Osteocyte (in vitro differentiated cells): ENCODE measurements at regions not wholly inside any gene's neighbourhood (a gene's known extent, or its start where the extent isn't known, plus 50 kb on each side); places are given as distances from the start of the nearest gene placed in this dataset.

Experiments used
- DNase-seq: peaks from one replicate; pipeline ENCODE4 v3.0.0; 2021; ENCODE audit warnings: mixed read lengths; ENCODE audit not compliant: unreplicated experiment; ENCODE audit errors: extremely low spot score
- H3K27ac Mint-ChIP-seq: one replicate; pipeline ENCODE4 v1.8.0; 2021; ENCODE audit warnings: mild to moderate bottlenecking, mixed read lengths; ENCODE audit not compliant: unreplicated experiment
- H3K27me3 Mint-ChIP-seq: one replicate; pipeline ENCODE4 v1.8.0; 2021; ENCODE audit warnings: mixed read lengths; ENCODE audit not compliant: unreplicated experiment
- H3K36me3 Mint-ChIP-seq: one replicate; pipeline ENCODE4 v1.8.0; 2021; ENCODE audit warnings: mixed read lengths; ENCODE audit not compliant: unreplicated experiment
- H3K4me1 Mint-ChIP-seq: one replicate; pipeline ENCODE4 v1.8.0; 2021; ENCODE audit warnings: mixed read lengths; ENCODE audit not compliant: unreplicated experiment
- H3K4me3 Mint-ChIP-seq: one replicate; pipeline ENCODE4 v1.8.0; 2021; ENCODE audit warnings: mild to moderate bottlenecking, moderate library complexity, mixed read lengths; ENCODE audit not compliant: unreplicated experiment
- H3K9me3 Mint-ChIP-seq: one replicate; pipeline ENCODE4 v1.8.0; 2021; ENCODE audit warnings: mixed read lengths; ENCODE audit not compliant: unreplicated experiment
- TF ChIP-seq, protein P1 (sequence below): fragments of 200-600 bp; sonication (generic); IDR thresholded peaks from 2 replicates; pipeline ENCODE4 v1.5.0; 2021; ENCODE audit warnings: antibody characterized with exemption, mild to moderate bottlenecking, moderate library complexity

DNA sequence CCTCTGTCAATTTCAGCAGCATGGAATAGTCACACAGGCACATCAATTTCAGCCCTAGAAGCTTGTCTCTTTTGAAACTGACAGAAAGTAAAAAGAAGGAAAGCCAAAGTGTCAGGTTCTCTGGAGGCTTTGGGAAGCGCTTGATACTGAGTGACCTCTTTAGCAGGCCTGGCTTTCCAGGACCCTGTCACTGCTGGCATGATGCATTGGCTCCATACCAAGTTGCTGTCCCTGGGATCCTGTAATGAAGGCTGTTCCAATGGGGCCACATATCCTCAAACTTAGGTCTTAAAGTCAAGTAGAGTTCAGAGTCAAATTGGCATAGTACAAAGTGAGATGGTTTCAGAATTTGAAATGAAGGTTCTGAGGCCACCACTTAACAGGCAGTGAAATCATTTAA is 640.9 kb downstream of the SQOR start:
- H3K9me3 Mint-ChIP-seq, result peaks cover 3% of the 10 kb centered on the region
- H3K4me3 Mint-ChIP-seq, result no peak overlapping the region
- no peaks in the 10 kb centered on the region for H3K27me3 Mint-ChIP-seq
- no peak for DNase-seq
- no peaks in the 10 kb centered on the region for H3K4me1 Mint-ChIP-seq
- no peaks in the 10 kb centered on the region for H3K36me3 Mint-ChIP-seq
- H3K27ac Mint-ChIP-seq, result no peak overlapping the region
- TF ChIP-seq, protein P1, sequence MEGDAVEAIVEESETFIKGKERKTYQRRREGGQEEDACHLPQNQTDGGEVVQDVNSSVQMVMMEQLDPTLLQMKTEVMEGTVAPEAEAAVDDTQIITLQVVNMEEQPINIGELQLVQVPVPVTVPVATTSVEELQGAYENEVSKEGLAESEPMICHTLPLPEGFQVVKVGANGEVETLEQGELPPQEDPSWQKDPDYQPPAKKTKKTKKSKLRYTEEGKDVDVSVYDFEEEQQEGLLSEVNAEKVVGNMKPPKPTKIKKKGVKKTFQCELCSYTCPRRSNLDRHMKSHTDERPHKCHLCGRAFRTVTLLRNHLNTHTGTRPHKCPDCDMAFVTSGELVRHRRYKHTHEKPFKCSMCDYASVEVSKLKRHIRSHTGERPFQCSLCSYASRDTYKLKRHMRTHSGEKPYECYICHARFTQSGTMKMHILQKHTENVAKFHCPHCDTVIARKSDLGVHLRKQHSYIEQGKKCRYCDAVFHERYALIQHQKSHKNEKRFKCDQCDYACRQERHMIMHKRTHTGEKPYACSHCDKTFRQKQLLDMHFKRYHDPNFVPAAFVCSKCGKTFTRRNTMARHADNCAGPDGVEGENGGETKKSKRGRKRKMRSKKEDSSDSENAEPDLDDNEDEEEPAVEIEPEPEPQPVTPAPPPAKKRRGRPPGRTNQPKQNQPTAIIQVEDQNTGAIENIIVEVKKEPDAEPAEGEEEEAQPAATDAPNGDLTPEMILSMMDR, result no peak

DNA sequence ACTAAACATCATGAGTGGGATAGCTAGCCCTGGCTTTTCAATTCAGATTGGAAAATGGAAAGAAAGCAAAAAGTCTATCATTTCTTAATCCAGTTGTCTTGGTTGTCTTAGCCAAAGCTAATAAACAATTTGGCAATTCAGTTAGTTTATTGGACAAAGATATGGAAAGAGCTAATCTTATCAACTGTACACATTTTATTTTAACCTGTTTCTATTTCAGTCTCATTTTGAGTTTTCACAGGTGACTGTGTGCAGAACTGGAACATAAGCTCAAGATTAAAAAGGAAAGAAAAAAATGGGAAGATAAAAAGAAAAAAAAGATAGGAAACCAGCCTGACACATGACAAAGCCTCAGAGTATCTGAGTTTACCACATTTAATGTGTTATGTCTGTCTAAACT is 642.6 kb downstream of the SQOR start:
- no peaks in the 10 kb centered on the region for H3K9me3 Mint-ChIP-seq

DNA sequence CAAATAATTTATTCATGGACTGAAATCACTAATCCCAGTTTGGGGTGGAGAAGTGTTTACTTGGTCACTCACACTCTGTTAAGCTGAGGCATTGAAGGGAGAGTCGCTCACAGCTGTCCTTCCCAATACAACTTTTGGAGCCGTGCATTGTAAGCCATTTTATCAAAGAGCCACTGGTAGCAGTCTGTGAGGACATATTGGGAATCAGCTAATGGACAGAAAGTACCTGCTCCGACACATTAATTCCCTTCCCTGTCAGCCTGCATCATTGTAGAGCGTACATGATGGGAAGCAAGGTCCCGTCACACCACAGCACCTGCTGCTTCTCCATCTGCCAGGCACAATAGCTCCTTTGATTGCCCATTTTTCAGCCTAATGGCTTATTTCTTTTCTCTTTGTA is 643.2 kb downstream of the SQOR start:
- Mint-ChIP-seq H3K4me1 (no peaks in the 10 kb centered on the region), H3K9me3 (no peaks in the 10 kb centered on the region), H3K36me3 (no peaks in the 10 kb centered on the region), H3K4me3 (no peak overlapping the region), H3K27me3 (no peaks in the 10 kb centered on the region), H3K27ac (no peak overlapping the region)
- TF ChIP-seq, protein P1, result no peak
- no peak for DNase-seq

More for the DNA sequence above, 642.6 kb downstream of the SQOR start:
- TF ChIP-seq, protein P1, result no peak
- Mint-ChIP-seq H3K4me3 (no peak overlapping the region), H3K27me3 (no peaks in the 10 kb centered on the region), H3K36me3 (no peaks in the 10 kb centered on the region), H3K4me1 (no peaks in the 10 kb centered on the region), H3K27ac (no peak overlapping the region)
- no peak for DNase-seq

DNA sequence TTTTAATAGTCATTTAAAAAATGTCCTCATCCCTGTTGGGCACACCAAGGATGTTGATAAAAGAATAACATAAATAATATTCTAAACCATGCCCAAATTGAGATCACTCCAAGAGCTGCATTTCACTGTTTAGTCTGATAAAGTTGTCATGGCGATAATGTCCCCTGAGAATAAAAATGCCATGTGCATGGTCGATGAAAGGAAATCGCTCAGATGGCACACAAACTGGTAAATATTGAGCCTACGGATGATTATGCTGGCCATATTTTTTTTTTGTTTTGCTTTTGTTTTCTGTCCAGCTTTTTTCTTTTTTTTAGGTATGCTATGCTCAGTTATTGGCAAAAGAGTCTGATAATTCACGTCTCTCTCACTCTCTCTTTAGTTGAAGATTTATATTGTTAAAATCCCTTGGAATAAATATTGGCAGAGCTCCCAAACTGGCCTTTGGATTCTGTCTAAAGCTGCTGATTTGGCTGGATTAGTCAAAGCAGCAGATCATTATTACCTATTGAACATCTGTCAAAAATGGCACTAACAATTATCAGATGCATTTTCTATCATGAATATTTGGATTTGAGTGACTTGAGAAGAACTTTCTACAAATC is 643.8 kb downstream of the SQOR start:
- DNase-seq, result no peak
- no peaks in the 10 kb centered on the region for H3K27me3 Mint-ChIP-seq
- TF ChIP-seq, protein P1, result no peak
- no peak overlapping the region for H3K4me3 Mint-ChIP-seq
- H3K36me3 Mint-ChIP-seq, result no peaks in the 10 kb centered on the region
- no peak overlapping the region for H3K27ac Mint-ChIP-seq
- no peaks in the 10 kb centered on the region for H3K4me1 Mint-ChIP-seq
- no peaks in the 10 kb centered on the region for H3K9me3 Mint-ChIP-seq

DNA sequence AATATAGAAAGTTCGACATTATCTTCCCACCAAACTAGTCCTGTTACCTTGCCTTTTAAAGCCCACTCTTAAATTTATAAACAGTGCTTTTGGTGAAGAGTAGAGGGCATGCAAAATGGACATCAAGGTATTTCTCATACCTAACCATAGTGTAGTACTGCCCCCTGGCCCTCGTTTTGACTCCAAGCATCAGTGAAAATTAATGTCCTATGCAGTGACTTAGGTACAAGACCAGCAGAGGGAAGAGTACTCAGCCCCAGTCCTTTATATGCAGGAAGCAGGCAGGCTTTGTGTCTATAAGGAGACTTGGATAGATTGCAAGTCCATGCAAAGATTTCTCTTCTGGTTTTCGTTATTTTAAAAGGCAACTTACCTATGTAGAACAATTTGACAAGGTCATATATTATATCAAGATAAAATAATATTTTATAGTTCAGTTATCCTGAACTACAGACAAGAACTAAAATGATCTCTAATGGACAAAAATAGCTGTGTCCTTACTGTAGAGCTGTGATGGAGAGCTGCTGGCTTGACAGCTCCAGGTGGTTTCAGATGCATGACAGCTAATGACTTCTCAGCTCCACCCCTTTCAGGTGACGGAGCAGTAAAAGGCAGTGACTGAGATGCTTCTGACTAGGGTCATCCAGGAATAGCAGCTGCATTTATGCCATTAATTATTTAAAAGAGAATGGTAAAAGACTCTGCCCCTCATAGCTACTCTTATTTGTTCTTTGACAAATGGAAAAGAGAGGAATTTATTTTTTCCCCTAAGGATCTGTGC is 646.1 kb downstream of the SQOR start:
- peaks cover 4% of the 10 kb centered on the region for H3K9me3 Mint-ChIP-seq
- H3K27ac Mint-ChIP-seq, result no peak overlapping the region
- TF ChIP-seq, protein P1, result peak; percentile 10
- no peaks in the 10 kb centered on the region for H3K36me3 Mint-ChIP-seq
- no peak overlapping the region for H3K4me3 Mint-ChIP-seq
- no peaks in the 10 kb centered on the region for H3K27me3 Mint-ChIP-seq
- no peaks in the 10 kb centered on the region for H3K4me1 Mint-ChIP-seq
- no peak for DNase-seq
